Stimulated activated CD4-positive, alpha-beta T cell treated with anti-CD3 and anti-CD28 coated beads, Interleukin-15, amount 100 ng/mL, for 48 hours (primary cell): ENCODE measurements at regions not wholly inside any gene's neighbourhood (a gene's known extent, or its start where the extent isn't known, plus 50 kb on each side); places are given as distances from the start of the nearest gene placed in this dataset.
"Not testable (repeated sequence)": the region's sequence is repeated elsewhere in the genome, so short reads cannot be mapped to it uniquely, and the experiment has no call there.

Source experiments
- DNase-seq, 2 donors: peaks; one replicate each; pipeline ENCODE4 v3.0.0-alpha.2; 2020; ENCODE audit warnings: low read depth in 2 of 2

DNA sequence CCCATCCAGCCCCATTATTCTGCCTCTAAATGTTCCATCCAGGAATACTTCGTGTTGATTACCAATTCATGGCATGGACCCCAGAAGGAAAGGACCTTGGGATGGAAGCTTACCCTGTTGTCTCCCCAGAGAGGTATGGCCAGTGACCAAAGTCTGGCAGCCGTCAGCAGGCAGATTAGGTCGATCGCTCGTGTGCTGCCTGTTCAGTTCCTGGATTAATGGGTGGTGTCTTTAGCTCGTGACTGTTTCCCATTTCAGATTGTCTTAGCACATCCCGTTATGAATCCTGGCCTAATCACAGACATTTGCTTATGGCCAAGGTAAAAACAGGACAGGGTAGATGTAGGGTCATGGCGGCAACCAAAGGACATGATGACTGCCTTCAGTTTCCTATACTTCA lies 122.9 kb upstream of the NTF3 start:
- no peak for DNase-seq

- DNase-seq: no peak
These were observed 122.3 kb upstream of the NTF3 start for GRCh38 chr12:5309654-5310053.

- DNase-seq: no peak
These were observed 121.8 kb upstream of the NTF3 start for GRCh38 chr12:5310151-5310550.

GRCh38 chr12:5317556-5317955 lies 114.4 kb upstream of the NTF3 start:
- DNase-seq: no peak

GRCh38 chr12:5318874-5319273 lies 113.0 kb upstream of the NTF3 start:
- DNase-seq: no peak

DNA sequence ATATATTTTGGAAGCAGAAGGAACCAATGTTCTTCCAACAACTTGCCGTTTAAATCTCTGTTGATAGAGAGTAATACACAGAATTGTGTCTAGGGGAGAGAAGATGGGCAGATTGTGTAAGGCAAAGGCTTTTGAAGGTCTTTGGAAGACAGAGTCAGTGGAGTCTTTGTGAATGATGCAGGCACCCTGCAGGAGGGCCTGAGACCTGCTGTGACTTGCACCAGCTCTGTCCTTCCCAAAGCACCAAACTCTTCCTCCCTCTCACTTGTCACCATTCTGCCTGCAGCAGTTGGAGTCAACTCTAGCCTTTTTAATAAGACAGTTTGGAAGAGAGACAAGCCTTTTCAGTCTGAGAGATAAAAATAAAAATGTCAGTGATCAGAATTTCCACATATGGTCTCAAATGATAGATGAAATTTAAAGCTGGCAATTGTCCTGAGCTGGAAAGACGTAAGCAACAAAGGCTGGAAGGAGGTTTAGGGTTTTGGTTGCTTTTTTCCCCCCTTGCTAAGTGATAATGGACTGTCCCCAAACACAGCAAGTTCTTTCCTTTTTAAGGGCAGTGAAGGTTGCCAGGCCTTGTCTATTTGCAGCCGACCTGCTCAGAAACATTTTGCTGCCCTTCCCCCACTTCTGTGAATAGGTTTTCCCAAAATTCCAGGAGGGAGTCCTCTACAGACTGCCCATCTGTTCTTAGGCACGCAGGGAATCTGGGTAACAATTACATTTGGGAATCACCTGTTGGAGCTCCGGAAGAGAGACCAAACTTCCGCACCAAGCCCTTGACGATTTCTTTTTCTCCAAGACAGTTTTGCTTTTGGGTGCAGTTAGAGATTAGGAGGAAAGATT lies 103.0 kb upstream of the NTF3 start:
- no peak for DNase-seq

DNA sequence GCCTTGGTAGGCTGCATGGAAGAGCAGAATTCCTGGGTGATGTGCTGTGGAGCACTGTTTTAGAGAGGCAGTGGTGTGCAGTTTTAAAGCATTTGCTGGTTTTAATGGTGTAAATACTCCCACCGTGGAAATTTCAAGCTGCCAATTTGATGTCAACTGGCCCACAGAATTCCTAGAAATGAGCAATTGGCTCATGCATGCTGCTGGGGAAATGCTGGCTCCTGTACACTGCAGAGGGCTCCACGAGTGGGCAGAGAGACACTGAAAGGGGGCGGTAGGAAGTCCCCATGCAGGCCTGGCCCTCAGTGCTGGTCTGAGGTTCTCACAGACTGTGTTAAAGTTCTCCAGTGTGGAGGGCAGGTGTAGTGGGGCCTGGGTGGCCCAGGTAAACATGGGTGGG lies 99.4 kb upstream of the NTF3 start:
- DNase-seq: no peak

GRCh38 chr12:5333096-5333495 lies 98.8 kb upstream of the NTF3 start:
- no peak for DNase-seq

DNA sequence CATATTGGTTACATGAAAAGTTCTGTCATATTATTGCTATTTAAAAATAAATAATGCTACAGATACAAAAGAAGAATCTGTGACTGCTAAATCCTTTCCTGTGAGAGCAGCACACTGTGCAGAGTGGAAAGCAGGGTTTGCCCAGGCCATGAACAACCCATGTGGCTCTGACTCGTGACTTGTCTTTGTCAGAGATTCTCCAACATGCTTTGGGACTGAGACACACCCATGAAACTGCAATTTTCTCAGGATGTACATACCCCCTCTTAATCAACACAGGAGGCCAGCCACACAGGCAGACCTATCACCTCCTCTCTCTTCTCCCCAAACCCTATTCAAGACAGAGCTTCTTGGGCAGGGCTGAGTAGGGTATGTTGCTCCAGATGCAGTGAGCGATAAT lies 96.8 kb upstream of the NTF3 start:
- no peak for DNase-seq

DNA sequence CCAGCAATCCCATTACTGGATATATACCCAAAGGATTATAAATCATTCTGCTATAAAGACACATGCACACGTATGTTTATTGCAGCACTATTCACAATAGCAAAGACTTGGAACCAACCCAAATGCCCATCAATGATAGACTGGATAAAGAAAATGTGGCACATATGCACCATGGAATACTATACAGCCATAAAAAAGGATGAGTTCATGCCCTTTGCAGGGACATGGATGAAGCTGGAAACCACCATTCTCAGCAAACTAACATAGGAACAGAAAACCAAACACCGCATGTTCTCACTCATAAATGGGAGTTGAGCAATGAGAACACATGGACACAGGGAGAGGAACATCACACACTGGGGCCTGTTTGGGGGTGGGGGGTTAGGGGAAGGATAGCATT lies 90.8 kb upstream of the NTF3 start:
- DNase-seq: not testable (repeated sequence)

DNA sequence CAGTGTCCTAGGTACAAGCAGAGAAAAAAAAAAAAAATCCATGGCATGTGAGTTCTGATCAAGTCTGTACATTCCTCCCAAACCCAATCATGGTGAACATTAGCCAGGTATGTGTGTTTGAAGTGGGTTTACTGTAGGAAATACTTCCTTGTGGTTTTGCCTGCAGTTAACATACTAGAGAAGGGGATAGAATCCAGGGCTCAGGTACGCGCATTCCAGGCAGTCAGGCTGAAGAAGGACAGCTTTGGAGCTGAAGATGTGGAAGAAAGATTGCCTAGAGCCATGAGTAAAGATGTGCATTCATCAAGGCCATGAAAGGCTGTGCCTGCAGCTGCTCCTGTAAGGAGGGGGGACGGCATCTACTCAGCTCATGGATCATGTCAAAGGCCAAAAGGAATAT lies 88.2 kb upstream of the NTF3 start:
- DNase-seq: no peak

DNA sequence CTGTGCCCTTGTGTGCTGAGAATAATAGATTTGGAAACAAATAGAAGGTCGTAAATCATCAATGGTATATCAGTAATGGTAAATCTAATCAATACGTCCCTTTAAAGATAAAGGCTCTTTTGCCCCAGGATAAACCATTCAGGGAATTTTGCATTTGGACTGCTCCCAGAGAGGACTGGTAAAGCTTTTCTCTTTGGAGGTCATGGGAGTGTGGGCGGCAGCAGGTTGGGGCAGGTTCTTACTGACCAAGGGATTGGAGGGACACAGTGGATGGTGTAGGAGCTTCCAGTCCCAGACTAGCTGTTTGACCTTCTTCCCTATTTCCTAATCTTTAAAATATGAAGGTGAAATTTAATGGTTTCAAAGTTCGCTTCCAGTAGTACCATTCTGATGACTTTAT lies 87.8 kb upstream of the NTF3 start:
- DNase-seq: no peak

GRCh38 chr12:5345534-5345933 lies 86.4 kb upstream of the NTF3 start:
- DNase-seq: no peak

GRCh38 chr12:5348057-5348456 lies 83.9 kb upstream of the NTF3 start:
- DNase-seq: no peak

GRCh38 chr12:5348491-5348890 lies 83.4 kb upstream of the NTF3 start:
- DNase-seq: no peak

DNA sequence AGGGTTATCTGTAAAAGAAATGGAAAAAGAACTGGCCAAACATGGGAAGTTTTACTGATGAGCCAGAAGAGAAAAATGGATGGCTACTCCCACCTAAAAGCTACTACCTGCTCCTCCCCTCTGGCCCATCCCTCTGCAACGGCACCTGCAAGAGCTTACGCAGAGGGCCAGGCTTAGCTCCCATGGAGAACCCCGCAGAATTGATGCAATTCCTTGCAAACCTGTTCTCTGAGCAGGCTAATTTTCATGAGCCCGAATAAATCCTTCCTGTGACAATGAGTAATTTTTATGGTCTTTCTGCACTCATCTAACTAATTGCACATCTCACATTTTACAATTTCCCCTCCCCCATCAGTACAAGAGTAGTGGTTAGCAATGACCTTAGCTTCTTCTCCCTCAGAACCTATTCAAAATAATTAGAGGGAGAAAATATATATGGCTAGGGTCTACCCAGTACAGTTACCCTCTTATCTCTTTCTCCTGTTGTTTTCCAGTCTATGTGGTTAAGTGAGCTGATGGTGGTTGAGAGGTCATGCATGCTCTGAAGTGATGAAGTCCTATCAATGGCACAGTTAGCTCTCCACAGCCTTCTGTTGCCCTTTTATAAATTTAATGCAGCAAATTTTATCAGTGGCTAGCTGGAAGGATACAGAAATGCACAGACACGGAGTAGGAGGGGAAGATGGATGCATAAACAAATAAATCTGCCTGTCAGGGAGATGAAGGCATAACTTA lies 67.7 kb upstream of the NTF3 start:
- no peak for DNase-seq

- DNase-seq: no peak
These were observed 62.6 kb upstream of the NTF3 start for GRCh38 chr12:5369298-5369697.

DNA sequence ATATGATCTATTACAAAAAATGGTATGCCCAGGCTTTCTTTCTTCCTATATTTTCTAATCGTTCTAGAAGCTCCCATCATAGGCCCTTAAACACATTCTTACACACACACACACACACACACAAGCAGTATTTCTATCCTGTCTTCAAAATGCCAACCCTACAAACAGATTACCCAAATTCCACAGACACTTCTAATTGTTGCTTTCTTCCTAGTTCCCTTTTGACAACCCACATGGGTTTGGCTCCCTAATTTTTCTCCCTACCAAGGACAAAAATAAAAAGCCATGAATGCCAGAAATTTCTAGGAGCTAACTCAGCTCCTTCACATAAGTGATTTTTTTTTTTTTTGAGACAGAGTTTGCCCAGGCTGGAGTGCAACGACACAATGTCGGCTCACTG lies 60.3 kb upstream of the NTF3 start:
- no peak for DNase-seq

DNA sequence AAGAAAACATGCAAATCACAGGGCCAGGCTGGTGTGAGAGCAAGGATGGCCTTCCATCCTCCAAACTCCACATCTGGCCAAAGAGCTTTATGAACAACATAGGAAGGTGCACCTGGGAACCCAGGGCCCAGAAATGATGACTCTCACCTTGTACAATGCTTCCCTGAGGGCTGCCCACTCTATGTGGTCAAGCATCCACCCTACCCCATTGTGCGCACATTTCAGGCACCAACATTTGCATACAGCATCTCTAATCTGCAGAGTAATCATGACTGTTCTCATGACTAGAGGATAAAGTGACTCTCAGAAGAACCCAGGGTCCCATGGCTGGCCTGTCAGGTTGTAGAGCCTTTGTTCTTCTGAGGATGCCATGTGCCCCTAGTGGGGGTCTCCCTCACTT lies 57.2 kb upstream of the NTF3 start:
- DNase-seq: no peak

GRCh38 chr12:5375547-5376295 lies 56.2 kb upstream of the NTF3 start:
- no peak for DNase-seq

GRCh38 chr12:5376591-5377207 lies 55.2 kb upstream of the NTF3 start:
- no peak for DNase-seq

DNA sequence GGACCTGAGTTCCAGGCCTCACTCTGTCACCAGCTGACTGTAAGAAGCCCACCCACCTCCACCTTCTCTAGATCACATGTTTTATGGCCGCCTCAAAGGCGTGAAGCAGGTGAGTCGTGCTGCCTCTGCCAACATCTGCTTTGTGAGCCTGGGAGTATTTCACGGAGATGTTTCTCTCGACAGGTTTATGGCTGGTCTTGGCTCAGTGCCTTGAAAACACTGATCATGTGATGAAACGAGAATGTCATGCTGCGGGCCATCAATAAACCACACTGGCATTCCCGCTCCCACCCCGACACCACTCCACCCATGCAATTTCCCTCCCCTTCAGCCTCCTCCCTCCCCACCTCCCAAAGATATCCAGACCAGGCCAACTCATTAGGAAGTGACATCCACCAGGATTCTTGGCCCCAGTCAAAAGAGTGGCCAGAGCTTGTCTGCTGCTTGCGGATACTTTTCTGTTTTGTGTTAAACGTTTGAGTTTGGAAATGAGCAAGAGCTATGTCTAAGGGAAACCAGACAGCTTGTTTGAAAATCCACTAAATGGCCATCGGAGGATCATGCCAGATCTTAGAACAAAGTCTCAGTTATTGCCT lies 53.8 kb upstream of the NTF3 start:
- no peak for DNase-seq
